HG03097 (cell line): ENCODE measurements at regions not wholly inside any gene's neighbourhood (a gene's known extent, or its start where the extent isn't known, plus 50 kb on each side); places are given as distances from the start of the nearest gene placed in this dataset.

ENCODE experiments used
- ATAC-seq: cut with Tn5 transposase; IDR thresholded peaks from one replicate; pipeline ENCODE4 v1.9.1; 2021; ENCODE audit not compliant: unreplicated experiment, low FRiP score

- no peak for ATAC-seq
These were observed 258.7 kb downstream of the PTEN start for GRCh38 chr10:88122145-88122544.

- ATAC-seq, result no peak
These were observed 259.2 kb downstream of the PTEN start for GRCh38 chr10:88122576-88122975.

- no peak for ATAC-seq
These were observed 262.3 kb downstream of the PTEN start for GRCh38 chr10:88125766-88126165.

DNA sequence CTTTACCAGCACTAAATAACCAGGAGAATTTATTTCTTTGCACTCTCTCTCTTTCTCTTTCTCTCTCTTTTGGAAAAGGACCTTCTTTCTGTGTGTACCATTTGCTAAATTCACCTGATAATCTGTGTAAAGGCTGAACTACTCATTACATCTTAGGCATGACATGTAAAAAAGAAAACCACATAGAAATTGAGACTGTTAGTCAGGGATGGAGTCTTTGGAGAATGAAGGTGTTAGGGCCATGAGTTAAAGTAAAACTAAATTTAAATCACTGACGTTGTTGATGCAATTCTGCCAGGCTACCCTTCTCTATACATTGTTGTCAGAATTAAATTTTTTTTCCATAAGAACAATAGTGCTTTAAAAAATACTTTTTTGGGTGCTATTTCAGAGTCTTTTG, 263.3 kb downstream of the PTEN start:
- ATAC-seq, result no peak

DNA sequence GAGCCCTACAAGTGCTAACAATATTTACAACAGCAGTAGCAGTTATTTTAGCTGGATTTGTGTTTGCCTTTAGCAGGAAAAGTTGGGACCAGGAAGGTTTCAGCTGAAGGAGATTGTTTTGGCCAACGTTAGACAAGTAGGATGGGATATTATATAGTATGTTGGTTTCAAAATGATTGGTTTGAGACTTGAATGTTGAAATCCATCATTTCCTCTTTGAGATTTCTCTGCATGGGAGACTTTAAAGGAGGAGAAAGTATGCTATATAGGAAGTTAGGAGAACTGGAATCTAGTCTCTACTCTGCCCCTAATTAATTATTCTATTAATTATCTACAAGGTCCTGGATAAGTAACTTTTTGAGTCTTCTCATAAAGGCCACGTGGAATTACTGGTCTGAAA, 263.8 kb downstream of the PTEN start:
- ATAC-seq, result no peak

DNA sequence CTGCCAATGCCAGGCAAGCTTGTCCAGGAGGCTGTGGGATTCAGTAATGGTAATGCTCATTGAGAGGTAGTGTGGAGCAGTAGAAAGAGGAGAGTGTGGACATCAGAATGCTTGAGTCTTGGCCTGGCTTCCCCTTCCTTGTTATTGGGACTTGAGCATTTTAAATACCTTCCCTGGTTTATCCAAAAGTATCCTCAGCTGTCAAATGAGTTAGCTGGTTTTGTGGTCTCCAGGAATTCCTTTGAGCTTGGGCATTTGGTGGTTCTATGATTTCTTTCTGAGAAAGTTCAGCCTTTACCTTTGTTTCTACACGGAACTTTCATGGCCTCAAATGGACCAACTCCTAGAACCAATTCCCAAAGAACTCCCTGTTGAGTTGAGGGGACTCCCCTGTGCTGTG, 264.3 kb downstream of the PTEN start:
- no peak for ATAC-seq

GRCh38 chr10:88129013-88129412, 265.6 kb downstream of the PTEN start:
- no peak for ATAC-seq

DNA sequence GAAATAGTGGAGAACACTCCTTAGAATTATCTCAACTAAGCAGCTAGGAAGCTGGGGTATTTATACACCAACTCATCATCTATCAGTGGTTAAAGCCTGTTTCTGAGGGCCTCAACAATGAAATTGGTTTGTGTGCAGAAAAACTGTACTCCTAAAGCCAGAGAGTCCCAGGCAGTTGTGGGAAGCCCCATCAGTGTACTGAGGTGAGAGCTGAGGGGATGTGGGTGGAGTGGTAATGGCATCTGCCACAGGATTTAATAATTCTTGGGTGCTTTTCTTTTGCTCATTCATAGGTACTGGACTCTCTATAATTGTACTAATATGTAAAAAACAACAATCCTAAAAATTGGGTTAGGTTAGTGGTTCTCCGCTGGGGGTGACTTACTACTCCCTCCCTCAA, 267.5 kb downstream of the PTEN start:
- no peak for ATAC-seq

- ATAC-seq, result no peak
These were observed 268.2 kb downstream of the PTEN start for GRCh38 chr10:88131511-88132139.

GRCh38 chr10:88136712-88137111, 273.3 kb downstream of the PTEN start:
- ATAC-seq, result no peak

GRCh38 chr10:88138319-88138848, 275.0 kb downstream of the PTEN start:
- ATAC-seq, result peak; percentile 72

DNA sequence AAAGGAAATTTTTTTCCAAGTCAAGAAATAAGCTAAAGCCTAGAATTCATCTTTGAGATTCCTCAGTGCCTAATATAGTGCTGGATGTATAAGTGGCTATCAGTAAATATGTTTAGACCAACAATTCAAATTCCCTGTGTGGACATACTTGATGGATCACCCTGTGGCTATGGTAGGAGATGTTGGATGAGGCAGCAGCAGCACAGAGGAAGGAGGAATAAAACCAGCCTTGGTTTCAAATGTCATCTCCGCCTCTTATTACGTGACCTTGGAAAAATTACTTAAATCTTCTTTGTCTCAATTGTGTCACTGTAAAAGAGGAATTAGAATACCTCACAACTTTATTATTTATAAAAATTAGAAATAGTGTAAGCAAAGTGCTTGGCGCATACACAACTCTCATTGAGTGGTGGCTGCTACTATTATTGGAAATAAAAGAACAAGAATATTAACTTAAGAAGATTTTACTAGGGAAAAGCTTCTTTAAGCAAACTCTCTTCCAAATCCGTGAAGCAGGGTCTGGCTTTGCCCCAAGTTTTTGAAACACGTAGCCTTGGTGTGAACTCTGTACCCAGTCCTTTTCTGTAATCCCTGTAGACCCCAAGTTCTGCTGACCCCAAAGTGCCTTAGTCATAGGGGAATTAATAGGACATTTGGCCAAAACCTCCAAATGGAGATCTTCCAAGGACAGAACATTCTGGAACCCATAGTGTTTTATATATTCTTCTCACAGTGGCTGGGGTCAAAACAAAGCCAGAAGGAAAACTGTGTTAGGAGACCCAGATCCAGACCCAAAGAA, 283.8 kb downstream of the PTEN start:
- ATAC-seq, result no peak

- no peak for ATAC-seq
These were observed 286.5 kb downstream of the PTEN start for GRCh38 chr10:88149906-88150305.

DNA sequence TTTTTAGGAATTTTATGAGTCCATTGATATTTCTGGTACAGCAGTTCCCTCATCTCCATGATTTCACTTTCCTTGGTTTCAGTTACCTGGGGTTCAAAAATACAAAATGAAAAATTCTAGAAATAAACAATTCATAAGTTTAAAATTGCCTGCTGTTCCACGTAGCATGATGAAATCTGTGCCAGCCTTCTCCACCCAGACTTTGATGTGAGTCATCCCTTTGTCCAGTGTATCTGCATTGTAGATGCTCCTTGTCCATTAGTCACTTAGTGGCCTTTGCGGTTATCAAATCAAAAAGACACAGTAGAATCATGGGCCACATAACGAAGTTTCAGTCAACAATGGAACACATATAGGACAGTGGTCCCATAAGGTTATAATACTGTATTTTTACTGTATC, 286.9 kb downstream of the PTEN start:
- ATAC-seq, result no peak

DNA sequence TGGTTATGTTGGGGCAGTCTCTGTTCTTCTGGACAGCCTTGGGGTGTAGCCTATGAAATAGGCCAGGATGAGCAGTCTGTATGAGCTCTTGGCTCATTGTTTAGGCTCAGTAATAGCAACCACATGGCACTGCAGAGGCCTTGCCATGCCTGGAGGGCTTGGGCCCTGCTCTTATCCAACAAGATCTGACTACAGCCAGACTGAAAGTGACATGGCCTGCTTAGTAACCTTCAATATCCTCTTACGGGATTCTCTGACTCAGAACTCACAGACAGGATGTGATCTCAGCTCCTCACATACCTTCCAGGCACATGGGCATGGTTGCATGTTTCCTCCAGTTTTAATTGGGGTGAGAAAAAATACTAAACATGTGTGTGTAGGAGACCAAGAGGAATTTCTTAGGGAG, 289.3 kb downstream of the PTEN start:
- peak; percentile 79 for ATAC-seq

- no peak for ATAC-seq
These were observed 291.3 kb downstream of the PTEN start for GRCh38 chr10:88154596-88155250.

- no peak for ATAC-seq
These were observed 292.9 kb downstream of the PTEN start for GRCh38 chr10:88156341-88156740.

DNA sequence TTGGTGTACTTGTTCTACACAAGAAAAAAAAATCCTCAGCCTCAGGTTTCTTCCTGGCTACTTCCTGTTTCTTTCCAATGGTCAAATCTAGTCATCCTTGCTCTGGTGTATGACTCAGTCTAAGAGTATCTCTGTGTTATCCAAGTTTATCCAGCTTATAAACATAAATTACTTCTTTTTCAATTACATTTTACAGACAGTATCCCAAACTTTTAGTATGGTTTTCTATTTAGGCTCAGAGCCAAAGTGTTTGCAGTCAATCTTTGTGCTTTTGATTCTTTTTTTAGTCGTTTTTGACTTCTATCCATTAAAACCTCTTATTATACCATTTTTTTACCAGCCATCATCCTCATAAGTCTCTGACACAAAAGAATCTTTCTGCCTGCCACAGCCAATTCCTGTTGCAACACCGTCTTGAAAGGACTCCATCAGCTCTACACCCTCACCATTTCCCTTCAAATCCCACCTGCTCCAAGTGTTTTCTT, 294.6 kb downstream of the PTEN start:
- ATAC-seq, result no peak

DNA sequence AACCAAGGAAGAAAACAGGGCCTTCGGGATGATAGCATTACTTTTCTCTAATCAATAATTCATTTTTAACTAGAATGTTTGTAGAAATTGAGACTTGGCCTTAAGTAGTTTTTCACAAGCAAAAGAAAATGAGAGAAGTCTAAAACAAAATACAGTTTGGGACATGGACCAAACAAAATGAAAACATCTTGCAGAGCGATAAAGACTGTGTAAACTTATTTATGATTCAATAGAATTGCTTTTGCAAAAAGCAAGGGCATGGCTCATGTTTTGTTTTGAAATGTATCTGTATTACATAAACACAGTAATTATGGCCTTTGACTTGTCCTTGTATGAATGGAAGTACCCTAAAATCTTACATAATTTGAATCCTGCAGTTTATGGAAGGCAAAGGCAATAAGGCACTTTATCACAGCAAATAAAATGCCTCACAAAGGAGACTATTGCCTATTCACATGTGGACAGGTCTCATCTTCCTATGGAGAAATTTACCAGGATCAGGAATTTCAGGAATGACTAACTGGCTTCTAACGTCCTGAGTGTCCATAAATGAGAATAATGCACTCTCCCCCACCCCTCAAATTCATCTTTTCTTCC, 295.2 kb downstream of the PTEN start:
- ATAC-seq, result no peak

DNA sequence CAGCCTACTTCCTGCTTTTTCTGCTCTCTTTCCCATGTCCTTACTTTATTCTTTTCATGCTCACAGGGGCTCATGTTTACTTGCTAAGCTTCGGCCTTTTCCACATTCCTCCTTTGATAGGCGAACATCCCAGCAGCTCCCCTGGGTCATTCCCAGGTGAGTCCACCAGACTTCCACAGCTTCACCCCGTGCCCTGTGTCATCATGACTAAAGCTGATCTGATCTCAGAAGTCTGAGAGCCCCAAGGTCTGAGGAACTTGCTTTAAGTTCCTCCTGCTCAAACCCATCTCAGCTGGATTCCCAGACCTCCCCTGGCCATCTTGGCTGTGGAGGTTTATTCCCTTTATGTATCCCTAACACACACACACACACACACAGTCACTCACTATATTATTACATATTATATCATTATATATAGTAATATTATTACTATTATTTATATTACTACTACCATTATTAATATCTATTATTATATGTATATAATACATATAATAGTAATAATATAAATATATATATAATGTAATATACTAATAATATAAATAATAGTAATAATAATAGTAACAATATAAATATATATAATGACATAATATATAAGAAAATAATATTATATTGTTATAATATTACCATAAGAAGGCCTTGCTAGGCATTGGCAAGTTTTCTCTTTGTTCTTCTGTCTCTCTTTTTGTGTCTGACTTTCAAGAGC, 295.9 kb downstream of the PTEN start:
- no peak for ATAC-seq
